Urinary bladder (tissue), 3 donors: ENCODE measurements at regions not wholly inside any gene's neighbourhood (a gene's known extent, or its start where the extent isn't known, plus 50 kb on each side); places are given as distances from the start of the nearest gene placed in this dataset.

Source experiments
- DNase-seq: peaks from one replicate; pipeline ENCODE4 v3.0.0-alpha.2; 2015; ENCODE audit errors: extremely low spot score
- H3K27ac ChIP-seq: one replicate; pipeline ENCODE4 v1.5.1; 2013; ENCODE audit warnings: low read depth, mild to moderate bottlenecking, moderate library complexity
- H3K36me3 ChIP-seq: one replicate; pipeline ENCODE4 v1.6.1; 2013; ENCODE audit warnings: mild to moderate bottlenecking, moderate library complexity; ENCODE audit not compliant: insufficient read depth
- H3K4me1 ChIP-seq: one replicate; pipeline ENCODE4 v1.6.1; 2013; ENCODE audit warnings: mild to moderate bottlenecking, moderate library complexity; ENCODE audit not compliant: insufficient read depth
- H3K4me3 ChIP-seq: one replicate; pipeline ENCODE4 v1.5.1; 2013; ENCODE audit warnings: low read depth, low read length
- WGBS: extraction: QIAGEN DNeasy Blood & Tissue Kit; methylation state at CpG from one replicate; pipeline ENCODE4 v1.1.7; 2013; 5-methylcytosine and 5-hydroxymethylcytosine counted together
- donor health status: healthy with polysubstance abuse.
- donor health status: healthy.

DNA sequence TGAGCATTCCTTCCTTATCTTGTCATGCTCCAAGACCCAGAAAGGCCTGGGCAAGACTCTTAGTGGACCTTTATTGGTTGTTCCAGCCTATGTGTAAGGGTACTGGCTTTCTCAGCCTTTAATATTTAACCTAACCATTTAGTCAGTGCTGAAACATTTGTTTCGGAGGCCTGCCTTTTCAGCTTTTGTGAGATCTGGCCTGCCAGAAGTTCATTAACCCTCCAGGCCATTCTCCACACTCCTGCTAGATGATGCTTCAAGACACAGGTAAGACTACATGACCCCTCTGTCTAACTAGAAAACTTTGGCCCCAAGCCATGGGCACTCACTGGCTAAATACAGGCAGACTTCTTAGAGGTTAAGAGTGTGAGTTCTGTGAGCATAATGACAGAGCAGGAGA lies 138.4 kb upstream of the ZP4 start:
- Histone ChIP-seq H3K4me3 (no peak overlapping the region), H3K27ac (no peak overlapping the region), H3K36me3 (no peaks in the 10 kb centered on the region), H3K4me1 (no peaks in the 10 kb centered on the region)
- no peak for DNase-seq
- WGBS: 82% methylated on average over 1 of the region's 1 CpG

DNA sequence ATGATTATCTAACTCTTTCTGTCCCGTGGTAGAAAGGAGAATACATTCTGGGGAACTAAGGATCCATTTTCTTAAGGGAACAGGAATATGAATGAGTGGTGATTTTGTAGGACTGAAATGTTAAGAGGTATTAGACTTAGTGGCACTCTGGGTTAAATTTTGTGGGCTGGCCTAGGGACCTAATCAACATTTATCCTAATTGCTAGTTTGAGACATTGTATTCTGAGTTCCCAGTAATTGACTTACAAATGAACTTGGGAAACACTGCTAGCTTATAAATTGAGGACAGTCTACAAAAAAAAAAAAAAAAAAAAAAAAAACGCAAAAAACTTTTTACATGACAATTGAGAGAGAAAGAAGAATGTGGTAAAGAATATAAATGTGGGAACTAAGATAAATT lies 136.6 kb upstream of the ZP4 start:
- no peaks in the 10 kb centered on the region for H3K4me1 ChIP-seq
- H3K36me3 ChIP-seq: no peaks in the 10 kb centered on the region
- H3K4me3 ChIP-seq: no peak overlapping the region
- H3K27ac ChIP-seq: no peak overlapping the region
- 46% methylated on average over 2 of the region's 2 CpGs for WGBS
- DNase-seq: no peak

DNA sequence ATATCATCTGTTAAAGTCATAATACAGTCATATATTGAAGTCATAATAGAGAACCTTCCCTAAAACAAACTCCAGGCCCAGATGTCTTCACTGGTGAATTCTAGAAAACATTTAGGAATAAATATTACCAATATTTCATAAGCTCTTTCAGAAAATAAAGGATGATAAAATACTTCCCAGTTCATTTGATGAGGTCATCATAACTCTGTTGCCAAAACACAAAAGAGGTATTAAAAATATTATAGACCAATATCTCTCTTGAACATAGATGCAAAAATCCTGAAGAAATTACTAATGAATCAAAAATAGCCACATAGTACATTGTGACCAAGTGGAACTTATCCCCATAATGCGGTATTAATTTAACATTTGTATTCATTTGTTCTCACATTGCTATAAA lies 132.4 kb upstream of the ZP4 start:
- 98% methylated on average over 1 of the region's 1 CpG for WGBS
- Histone ChIP-seq H3K4me3 (no peak overlapping the region), H3K4me1 (no peaks in the 10 kb centered on the region), H3K27ac (no peak overlapping the region), H3K36me3 (no peaks in the 10 kb centered on the region)
- no peak for DNase-seq

DNA sequence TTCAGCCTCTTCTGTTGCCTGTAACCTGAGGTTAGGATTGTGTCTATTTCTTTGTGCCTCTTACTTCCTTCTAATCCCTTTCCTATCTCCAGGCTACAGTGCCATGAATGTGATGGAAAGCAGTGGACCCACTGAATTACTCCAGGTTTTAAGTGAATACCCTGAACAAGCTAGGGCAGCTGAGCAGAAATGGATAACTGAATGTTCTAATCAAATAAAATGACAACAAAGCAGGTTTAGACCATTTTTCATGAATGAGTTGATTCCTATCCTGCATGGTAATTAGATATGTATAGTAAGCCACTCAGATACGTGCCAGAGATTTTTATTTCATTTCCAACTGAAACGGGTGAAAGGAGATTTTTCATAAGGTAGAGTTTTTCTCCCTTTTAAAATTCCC lies 127.5 kb upstream of the ZP4 start:
- 82% methylated on average over 2 of the region's 2 CpGs for WGBS
- Histone ChIP-seq H3K4me3 (no peak overlapping the region), H3K4me1 (no peaks in the 10 kb centered on the region), H3K27ac (no peak overlapping the region), H3K36me3 (no peaks in the 10 kb centered on the region)
- DNase-seq: no peak

DNA sequence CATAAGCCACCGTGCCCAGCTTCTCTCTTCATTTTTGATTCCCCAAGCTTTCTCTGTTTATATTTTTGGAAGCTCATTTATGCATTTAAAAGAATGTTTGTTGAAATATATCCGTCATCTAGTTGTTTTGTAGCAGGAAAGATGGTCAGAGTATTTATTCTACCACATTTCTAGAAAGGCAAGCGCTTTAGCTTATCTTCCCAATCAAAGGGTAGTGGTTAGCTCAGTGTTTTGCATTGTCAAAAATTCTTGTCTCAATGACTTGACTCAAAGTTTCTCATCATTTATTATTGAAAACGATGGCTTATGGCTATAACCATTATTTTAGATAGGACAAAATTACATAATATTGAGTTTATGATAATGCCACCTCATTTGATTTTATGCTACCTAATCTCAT lies 116.1 kb upstream of the ZP4 start:
- no peak overlapping the region for H3K27ac ChIP-seq
- no peak overlapping the region for H3K4me3 ChIP-seq
- no peak for DNase-seq
- H3K4me1 ChIP-seq: no peaks in the 10 kb centered on the region
- 65% methylated on average over 4 of the region's 4 CpGs for WGBS
- no peaks in the 10 kb centered on the region for H3K36me3 ChIP-seq

DNA sequence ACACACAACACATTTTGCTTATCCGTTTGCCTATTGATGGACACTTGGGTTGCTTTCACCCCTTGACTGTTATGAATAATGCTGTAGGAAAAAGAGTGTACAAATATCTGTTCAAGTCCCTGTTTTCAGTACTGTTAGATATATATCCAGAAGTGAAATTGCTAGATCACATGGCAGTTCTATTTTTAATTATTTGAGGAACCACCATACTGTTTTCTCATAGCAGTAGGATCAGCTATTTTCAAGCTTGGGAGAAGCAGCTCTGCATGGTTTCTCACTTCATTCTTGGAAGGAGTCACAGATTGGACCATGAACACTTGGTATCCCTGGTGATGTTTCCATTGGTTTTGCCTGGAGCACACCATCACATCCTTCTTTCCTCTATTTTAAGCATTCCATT lies 114.4 kb upstream of the ZP4 start:
- H3K27ac ChIP-seq: no peak overlapping the region
- 85% methylated on average over 1 of the region's 1 CpG for WGBS
- H3K4me3 ChIP-seq: no peak overlapping the region
- H3K36me3 ChIP-seq: no peaks in the 10 kb centered on the region
- no peak for DNase-seq
- no peaks in the 10 kb centered on the region for H3K4me1 ChIP-seq

DNA sequence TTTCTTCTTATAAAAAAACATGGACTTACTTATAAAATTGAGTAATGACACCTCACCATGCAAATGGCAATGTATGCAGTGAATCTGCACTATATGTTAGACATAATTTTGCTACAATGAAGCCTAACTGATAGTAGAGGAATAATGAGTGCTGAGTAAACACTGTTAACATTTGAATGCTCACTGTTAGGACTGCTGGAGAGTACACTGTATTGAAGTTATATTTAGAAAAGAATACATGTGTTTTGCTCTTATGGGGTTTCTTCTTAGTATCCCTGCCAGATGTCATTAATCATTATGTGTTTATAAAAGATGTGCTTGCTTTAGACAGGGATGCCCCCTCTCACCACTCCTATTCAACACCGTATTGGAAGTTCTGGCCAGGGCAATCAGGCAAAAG lies 111.1 kb upstream of the ZP4 start:
- Histone ChIP-seq H3K36me3 (no peaks in the 10 kb centered on the region), H3K4me1 (no peaks in the 10 kb centered on the region), H3K27ac (no peak overlapping the region), H3K4me3 (no peak overlapping the region)
- DNase-seq: no peak
- 40% methylated on average over 1 of the region's 1 CpG for WGBS

DNA sequence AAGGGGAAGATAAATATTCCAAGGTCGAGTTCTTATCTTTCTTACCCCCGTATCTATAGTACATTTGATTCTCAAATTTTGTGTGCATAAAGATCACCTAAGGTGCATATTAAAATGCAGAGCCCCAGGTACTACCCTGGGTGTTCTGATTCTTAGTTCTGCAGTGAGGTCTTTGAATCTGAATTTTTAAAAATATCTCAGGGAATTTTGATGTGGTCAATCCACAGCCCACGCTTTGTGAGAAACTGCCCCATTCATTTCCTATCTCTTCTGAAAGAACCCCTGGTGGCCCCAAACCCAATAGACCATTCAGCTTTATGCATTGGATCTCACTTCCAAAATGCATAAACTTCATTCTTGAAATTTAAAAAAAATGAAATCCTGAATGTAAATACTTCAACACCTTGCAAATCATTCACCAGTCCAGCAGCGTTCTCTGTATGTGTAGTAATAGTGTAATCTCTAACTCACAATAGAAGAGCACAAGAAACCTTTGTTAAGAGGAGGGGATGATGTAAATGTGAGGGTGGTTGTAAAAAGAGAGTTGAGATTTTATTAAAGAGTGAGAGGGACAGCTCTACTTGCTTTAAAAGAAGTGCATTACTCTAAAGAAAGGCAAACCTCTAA lies 108.8 kb upstream of the ZP4 start:
- DNase-seq: no peak
- Histone ChIP-seq H3K4me1 (no peaks in the 10 kb centered on the region), H3K36me3 (no peaks in the 10 kb centered on the region), H3K27ac (no peak overlapping the region), H3K4me3 (no peak overlapping the region)
- 73% methylated on average over 4 of the region's 4 CpGs for WGBS

DNA sequence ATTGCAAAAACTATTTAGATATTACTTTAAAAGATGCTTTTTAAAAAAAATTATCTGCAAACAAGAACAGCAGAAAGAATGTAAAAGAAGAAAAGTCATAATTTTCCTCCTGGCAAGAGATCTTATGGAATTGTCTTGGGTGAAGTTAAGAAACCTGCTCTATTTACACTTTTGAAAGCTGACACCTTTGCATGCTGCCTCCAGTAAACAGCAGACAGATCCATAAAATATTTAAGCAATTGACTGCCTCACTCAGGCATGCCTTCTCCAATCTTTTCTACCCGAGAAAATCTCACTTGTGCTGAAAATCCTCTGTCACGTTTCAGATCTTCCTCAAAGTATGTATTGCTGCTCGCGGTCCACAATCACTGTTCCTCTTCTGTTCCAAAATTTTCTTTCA lies 107.9 kb upstream of the ZP4 start:
- DNase-seq: no peak
- Histone ChIP-seq H3K36me3 (no peaks in the 10 kb centered on the region), H3K4me3 (no peak overlapping the region), H3K27ac (no peak overlapping the region), H3K4me1 (no peaks in the 10 kb centered on the region)
- WGBS: 64% methylated on average over 4 of the region's 4 CpGs

DNA sequence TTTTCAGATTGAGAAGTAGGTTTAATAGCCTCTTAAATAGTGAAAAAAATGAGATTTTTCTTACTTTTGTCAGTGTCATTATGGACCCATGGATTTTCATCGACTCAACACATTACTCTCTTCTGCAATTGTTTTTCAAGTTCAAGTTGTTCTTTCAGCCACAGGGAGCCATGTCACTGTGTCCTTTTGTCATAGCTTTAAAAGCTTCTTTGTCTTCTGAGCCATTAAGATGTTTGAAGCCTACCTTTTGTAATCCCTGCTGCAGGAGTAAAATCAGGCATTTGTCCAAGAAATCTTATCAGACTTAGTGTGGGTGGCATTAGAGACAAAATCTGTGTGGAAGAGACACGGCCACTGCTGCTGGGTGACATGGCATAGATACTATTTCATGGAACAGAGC lies 92.8 kb upstream of the ZP4 start:
- Histone ChIP-seq H3K4me3 (no peak overlapping the region), H3K36me3 (no peaks in the 10 kb centered on the region), H3K27ac (no peak overlapping the region), H3K4me1 (no peaks in the 10 kb centered on the region)
- no peak for DNase-seq
- 72% methylated on average over 2 of the region's 2 CpGs for WGBS

DNA sequence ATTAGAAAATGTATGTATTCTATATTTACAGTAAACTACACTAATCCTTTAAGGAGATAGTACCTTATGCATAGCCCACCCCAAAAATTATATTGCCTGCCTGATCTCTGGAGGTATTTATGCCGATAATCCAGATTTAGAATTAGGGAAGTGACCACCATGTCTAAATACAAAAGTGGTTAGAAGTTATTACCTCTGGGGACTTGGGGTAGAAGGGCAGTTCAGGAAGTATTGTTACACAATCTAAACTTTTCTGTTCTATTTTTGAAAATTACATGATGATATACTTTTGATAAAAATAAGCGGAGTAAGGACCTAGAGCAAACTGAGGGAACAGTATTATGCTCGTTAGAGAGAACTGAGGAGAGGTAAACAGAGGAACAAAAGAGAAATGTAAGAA lies 90.5 kb upstream of the ZP4 start:
- Histone ChIP-seq H3K36me3 (no peaks in the 10 kb centered on the region), H3K4me1 (no peaks in the 10 kb centered on the region), H3K4me3 (no peak overlapping the region), H3K27ac (no peak overlapping the region)
- no peak for DNase-seq
- 83% methylated on average over 3 of the region's 3 CpGs for WGBS

DNA sequence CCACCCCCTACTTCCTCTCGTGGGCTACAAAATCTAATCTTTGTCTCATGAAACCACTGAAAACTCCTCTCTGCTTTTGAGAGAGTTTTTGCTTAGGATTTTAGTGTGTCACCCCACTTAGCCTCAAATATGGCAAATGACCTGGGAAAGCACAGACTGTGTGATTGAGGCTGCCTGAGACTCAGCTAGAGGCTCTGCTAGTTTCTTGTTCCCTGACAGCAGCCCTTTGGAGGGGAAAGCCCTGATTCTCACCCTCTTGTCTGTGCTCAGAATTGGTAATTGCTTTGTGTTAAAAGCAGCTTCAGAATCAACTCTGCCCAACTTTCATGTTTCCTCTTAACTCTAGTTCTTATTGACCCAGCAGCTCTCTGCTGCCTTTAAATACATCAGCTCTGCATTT lies 85.6 kb upstream of the ZP4 start:
- H3K36me3 ChIP-seq: no peaks in the 10 kb centered on the region
- no peak for DNase-seq
- WGBS: 55% methylated on average over 1 of the region's 1 CpG
- H3K27ac ChIP-seq: no peak overlapping the region
- no peak overlapping the region for H3K4me3 ChIP-seq
- H3K4me1 ChIP-seq: no peaks in the 10 kb centered on the region

DNA sequence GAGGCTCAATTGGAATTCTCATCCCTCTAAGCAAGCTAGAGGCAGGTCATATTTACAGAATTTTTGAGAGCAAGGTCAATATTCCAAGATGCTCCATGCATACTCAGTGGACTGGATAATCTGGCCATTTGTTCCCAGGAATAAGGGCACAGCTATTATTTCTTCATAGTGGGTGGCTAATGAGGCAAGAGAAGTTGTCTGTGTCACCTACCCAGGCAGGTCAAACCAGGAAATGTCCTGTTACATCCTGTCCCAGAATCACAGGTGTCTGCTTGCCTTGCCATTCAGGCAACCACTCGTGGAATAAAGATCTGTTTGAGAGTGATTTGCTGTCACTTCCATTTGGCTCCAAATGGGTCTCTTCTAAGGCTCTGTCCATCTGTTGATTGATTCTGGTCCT lies 85.2 kb upstream of the ZP4 start:
- no peak for DNase-seq
- Histone ChIP-seq H3K4me3 (no peak overlapping the region), H3K36me3 (no peaks in the 10 kb centered on the region), H3K4me1 (no peaks in the 10 kb centered on the region), H3K27ac (no peak overlapping the region)
- 22% methylated on average over 1 of the region's 1 CpG for WGBS

DNA sequence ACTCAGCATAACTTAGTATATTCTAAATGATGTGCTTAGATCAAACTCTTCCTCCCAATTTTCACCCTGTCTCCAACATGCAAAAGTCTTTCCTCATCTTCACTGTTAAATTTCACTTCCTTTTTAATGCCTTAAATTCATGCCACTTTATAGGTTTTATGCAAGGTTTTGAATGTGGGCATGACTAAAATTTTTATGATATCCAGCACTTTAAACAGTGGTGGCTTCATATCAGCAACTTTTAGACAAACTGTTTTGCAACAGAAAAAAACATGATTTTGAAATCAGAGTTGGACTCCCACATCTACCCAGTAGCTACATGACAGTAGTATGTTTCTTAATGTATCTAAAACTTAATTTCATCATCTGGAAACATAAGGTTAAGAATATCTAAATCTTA lies 84.7 kb upstream of the ZP4 start:
- no peak overlapping the region for H3K27ac ChIP-seq
- no peak for DNase-seq
- no peaks in the 10 kb centered on the region for H3K36me3 ChIP-seq
- no peak overlapping the region for H3K4me3 ChIP-seq
- no peaks in the 10 kb centered on the region for H3K4me1 ChIP-seq

DNA sequence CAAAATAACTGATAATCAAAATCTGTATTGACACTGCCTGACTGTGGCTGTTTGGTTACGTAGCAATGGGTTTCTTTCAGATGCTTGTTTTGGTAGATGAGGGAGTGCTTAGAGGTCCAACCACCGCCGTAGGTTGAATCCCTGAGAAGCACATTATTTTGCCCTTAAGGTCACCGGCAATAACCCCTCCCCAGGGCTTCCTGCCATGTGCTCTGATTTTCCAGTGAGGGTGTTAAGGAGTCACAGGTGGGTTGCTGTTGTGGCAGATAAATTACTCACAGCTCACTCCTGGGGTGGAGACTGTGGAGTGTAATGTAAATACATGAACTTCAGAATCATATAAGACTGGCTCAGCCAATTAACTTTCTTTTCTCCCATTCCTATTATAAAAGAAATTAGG lies 81.5 kb upstream of the ZP4 start:
- Histone ChIP-seq H3K4me1 (no peaks in the 10 kb centered on the region), H3K27ac (no peak overlapping the region), H3K4me3 (no peak overlapping the region), H3K36me3 (no peaks in the 10 kb centered on the region)
- 76% methylated on average over 4 of the region's 4 CpGs for WGBS
- no peak for DNase-seq
